Skeletal muscle tissue (tissue), 3 donors: ENCODE measurements at regions not wholly inside any gene's neighbourhood (a gene's known extent, or its start where the extent isn't known, plus 50 kb on each side); places are given as distances from the start of the nearest gene placed in this dataset.
"Not testable (repeated sequence)": the region's sequence is repeated elsewhere in the genome, so short reads cannot be mapped to it uniquely, and the experiment has no call there.

ENCODE experiments used
- H3K27ac ChIP-seq: one replicate; pipeline ENCODE4 v1.7.0; 2013; ENCODE audit warnings: mild to moderate bottlenecking, low read depth, low read length, inconsistent platforms
- H3K27me3 ChIP-seq, 3 donors: one replicate each; pipeline ENCODE4 v1.7.0; 2013; ENCODE audit warnings: low read length in 3 of 3; ENCODE audit not compliant: control insufficient read depth in 3 of 3, insufficient read depth in 3 of 3
- H3K36me3 ChIP-seq, 3 donors: one replicate each; pipeline ENCODE4 v1.7.0; 2013; ENCODE audit warnings: low read length in 3 of 3; ENCODE audit not compliant: control insufficient read depth in 3 of 3, insufficient read depth in 3 of 3
- H3K4me1 ChIP-seq, 3 donors: one replicate each; pipeline ENCODE4 v1.7.0; 2013; ENCODE audit warnings: low read length in 3 of 3, mild to moderate bottlenecking in 3 of 3; ENCODE audit not compliant: control insufficient read depth in 3 of 3, insufficient read depth in 3 of 3
- H3K4me3 ChIP-seq, 3 donors: one replicate each; pipeline ENCODE4 v1.7.0; 2013; ENCODE audit warnings: low read length in 3 of 3
- H3K9ac ChIP-seq, 3 donors: one replicate each; pipeline ENCODE4 v1.7.0; 2013; ENCODE audit warnings: low read length in 3 of 3, mild to moderate bottlenecking in 3 of 3, moderate library complexity in 2 of 3, low read depth in 1 of 3
- H3K9me3 ChIP-seq, 3 donors: one replicate each; pipeline ENCODE4 v1.7.0; 2013; ENCODE audit warnings: low read length in 3 of 3; ENCODE audit not compliant: control insufficient read depth in 3 of 3
- donor health status: Osteomylitis.

GRCh38 chr18:65582094-65582493 is 168.7 kb upstream of the CDH7 start:
- not testable (repeated sequence) for H3K27me3 ChIP-seq, H3K4me3 ChIP-seq, H3K9ac ChIP-seq, H3K36me3 ChIP-seq, H3K27ac ChIP-seq, H3K4me1 ChIP-seq, H3K9me3 ChIP-seq

- no peak overlapping the region for H3K4me3 ChIP-seq
- no peaks in the 10 kb centered on the region for H3K4me1 ChIP-seq
These were observed 181.9 kb upstream of the CDH7 start for GRCh38 chr18:65568866-65569265.

GRCh38 chr18:65567372-65567771 is 183.4 kb upstream of the CDH7 start:
- Histone ChIP-seq H3K36me3 (no peaks in the 10 kb centered on the region), H3K9me3 (no peaks in the 10 kb centered on the region), H3K4me3 (no peak overlapping the region), H3K27me3 (no peaks in the 10 kb centered on the region), H3K27ac (no peak overlapping the region), H3K9ac (no peak overlapping the region), H3K4me1 (no peaks in the 10 kb centered on the region)

More at GRCh38 chr18:65568866-65569265, 181.9 kb upstream of the CDH7 start:
- H3K27ac ChIP-seq = no peak overlapping the region
- H3K27me3 ChIP-seq = no peaks in the 10 kb centered on the region
- H3K36me3 ChIP-seq = no peaks in the 10 kb centered on the region
- H3K9me3 ChIP-seq = no peaks in the 10 kb centered on the region
- no peak overlapping the region for H3K9ac ChIP-seq

- Histone ChIP-seq H3K27me3 (no peaks in the 10 kb centered on the region), H3K9me3 (no peaks in the 10 kb centered on the region), H3K36me3 (no peaks in the 10 kb centered on the region)
These were observed 202.5 kb upstream of the CDH7 start for GRCh38 chr18:65548316-65548715.

GRCh38 chr18:65547046-65547445 is 203.8 kb upstream of the CDH7 start:
- Histone ChIP-seq H3K36me3 (no peaks in the 10 kb centered on the region), H3K9me3 (no peaks in the 10 kb centered on the region), H3K27me3 (no peaks in the 10 kb centered on the region), H3K4me1 (no peaks in the 10 kb centered on the region), H3K9ac (no peak overlapping the region), H3K27ac (no peak overlapping the region), H3K4me3 (no peak overlapping the region)

More at GRCh38 chr18:65548316-65548715, 202.5 kb upstream of the CDH7 start:
- H3K9ac ChIP-seq = no peak overlapping the region
- no peak overlapping the region for H3K27ac ChIP-seq
- H3K4me3 ChIP-seq = no peak overlapping the region
- no peaks in the 10 kb centered on the region for H3K4me1 ChIP-seq

GRCh38 chr18:65544701-65545100 is 206.1 kb upstream of the CDH7 start:
- Histone ChIP-seq H3K4me3 (no peak overlapping the region), H3K27me3 (no peaks in the 10 kb centered on the region), H3K4me1 (no peaks in the 10 kb centered on the region), H3K9ac (no peak overlapping the region), H3K27ac (no peak overlapping the region), H3K36me3 (no peaks in the 10 kb centered on the region), H3K9me3 (no peaks in the 10 kb centered on the region)

- Histone ChIP-seq H3K9ac (no peak overlapping the region), H3K4me1 (no peaks in the 10 kb centered on the region), H3K27me3 (no peaks in the 10 kb centered on the region), H3K27ac (no peak overlapping the region), H3K9me3 (no peaks in the 10 kb centered on the region), H3K4me3 (no peak overlapping the region), H3K36me3 (no peaks in the 10 kb centered on the region)
These were observed 222.8 kb upstream of the CDH7 start for GRCh38 chr18:65527879-65528633.

- H3K36me3 ChIP-seq = no peaks in the 10 kb centered on the region
- H3K27me3 ChIP-seq = no peaks in the 10 kb centered on the region
- no peaks in the 10 kb centered on the region for H3K9me3 ChIP-seq
- no peak overlapping the region for H3K9ac ChIP-seq
- no peak overlapping the region for H3K27ac ChIP-seq
- no peaks in the 10 kb centered on the region for H3K4me1 ChIP-seq
- H3K4me3 ChIP-seq = no peak overlapping the region
These were observed 224.7 kb upstream of the CDH7 start for GRCh38 chr18:65526099-65526498.

GRCh38 chr18:65523461-65523860 is 227.4 kb upstream of the CDH7 start:
- no peak overlapping the region for H3K9ac ChIP-seq
- no peaks in the 10 kb centered on the region for H3K27me3 ChIP-seq
- no peaks in the 10 kb centered on the region for H3K36me3 ChIP-seq
- H3K4me3 ChIP-seq = no peak overlapping the region
- no peaks in the 10 kb centered on the region for H3K4me1 ChIP-seq
- H3K9me3 ChIP-seq = no peaks in the 10 kb centered on the region
- H3K27ac ChIP-seq = no peak overlapping the region

GRCh38 chr18:65522907-65523306 is 227.9 kb upstream of the CDH7 start:
- Histone ChIP-seq H3K36me3 (no peaks in the 10 kb centered on the region), H3K4me3 (no peak overlapping the region), H3K4me1 (no peaks in the 10 kb centered on the region), H3K9me3 (no peaks in the 10 kb centered on the region), H3K9ac (no peak overlapping the region), H3K27ac (no peak overlapping the region), H3K27me3 (no peaks in the 10 kb centered on the region)
